Medulla oblongata (tissue), 1 donor: ENCODE measurements at regions not wholly inside any gene's neighbourhood (a gene's known extent, or its start where the extent isn't known, plus 50 kb on each side); places are given as distances from the start of the nearest gene placed in this dataset.

ENCODE experiments used
- DNase-seq: peaks from one replicate; pipeline ENCODE4 v3.0.0-alpha.2; 2015; ENCODE audit errors: extremely low spot score

DNA sequence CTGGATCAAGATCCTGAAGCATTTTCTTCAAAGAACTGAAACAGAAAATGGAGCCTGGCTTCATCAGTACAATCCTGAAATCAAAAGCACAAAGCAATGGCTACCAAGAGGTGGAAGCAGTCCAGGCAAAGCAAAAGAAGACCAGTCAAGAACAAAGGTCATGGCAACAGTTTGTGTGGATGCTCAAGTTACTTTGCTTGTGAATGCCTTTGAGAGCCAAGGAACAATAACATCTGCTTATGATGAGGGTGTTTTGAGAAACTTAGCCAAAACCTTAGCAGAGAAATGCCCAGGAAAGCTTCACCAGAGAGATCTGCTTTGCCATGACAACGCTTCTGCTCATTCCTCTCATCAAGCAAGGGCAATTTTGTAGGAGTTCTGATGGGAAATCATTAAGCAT is 723.1 kb downstream of the TMEM182 start:
- peak; percentile 62 for DNase-seq

DNA sequence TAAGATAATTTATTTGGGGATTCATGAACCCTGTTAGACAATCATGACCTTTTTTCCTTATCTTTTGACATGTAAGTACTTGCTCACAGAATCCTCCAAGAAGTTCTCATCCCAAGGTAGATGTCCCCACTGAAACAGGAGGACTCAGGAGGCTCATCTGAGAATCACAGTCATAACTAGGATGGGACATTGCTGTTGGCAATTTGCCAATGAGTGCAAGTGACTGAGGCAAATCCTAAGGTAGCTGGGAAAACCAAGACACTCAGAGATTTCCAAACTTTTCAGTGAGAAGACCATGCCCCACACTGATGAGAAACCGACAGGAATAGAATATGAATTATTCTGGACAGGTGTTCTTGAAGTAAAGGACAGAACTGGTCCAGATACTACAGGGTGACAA is 735.0 kb downstream of the TMEM182 start:
- no peak for DNase-seq

DNA sequence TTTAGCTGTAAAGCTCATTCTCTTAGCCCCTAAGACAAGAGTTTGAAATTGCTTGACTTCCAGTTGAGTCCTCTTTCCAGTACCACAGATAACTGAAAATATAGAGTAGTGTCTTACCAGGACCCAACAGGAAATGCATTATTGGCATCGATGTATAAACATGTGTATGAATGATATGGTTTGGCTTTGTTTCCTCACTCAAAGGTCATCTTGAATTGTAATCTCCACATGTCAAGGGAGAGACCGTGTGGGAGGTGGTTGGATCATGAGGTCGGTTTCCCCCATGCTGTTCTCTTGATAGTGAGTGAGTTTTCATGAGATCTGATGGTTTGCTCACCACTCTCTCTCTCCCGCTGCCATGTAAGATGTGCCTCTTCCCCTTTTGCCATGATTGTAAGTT is 745.0 kb downstream of the TMEM182 start:
- no peak for DNase-seq

DNA sequence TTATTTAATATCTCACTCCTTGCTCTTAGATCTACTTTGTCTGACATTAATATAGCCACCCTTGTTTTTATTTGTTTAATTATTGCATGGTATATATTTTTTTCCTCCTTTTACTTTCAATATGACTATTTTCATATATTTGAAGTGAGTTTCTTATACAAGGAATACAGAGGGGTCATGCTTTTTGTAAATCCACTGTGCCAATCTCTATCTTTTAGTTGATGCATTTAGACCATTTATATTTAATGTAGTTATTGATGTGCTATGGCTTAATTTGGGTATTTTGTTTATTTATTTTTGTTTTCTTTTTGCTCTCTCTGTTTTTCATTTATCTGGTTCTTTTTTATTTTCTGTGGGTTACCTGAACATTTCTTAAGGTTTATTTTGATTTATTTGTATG is 750.6 kb downstream of the TMEM182 start:
- no peak for DNase-seq

DNA sequence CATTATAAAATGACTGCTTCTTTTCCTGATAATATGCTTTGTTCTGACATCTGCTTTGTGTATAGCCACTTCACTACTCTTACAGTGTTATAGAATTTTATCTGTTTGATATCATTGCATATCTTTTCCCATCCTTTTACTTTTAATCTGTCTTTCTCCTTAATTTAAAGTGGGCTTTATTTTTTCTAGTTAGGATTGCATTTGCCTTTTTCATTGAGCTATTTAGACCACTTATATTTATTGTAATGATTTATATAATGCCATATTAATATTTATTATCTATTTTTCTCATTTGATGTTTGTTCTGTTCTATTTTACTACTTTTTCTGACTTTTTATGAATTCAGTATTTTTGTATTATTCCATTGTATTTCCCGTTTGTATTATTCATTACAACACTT is 758.7 kb downstream of the TMEM182 start:
- no peak for DNase-seq

DNA sequence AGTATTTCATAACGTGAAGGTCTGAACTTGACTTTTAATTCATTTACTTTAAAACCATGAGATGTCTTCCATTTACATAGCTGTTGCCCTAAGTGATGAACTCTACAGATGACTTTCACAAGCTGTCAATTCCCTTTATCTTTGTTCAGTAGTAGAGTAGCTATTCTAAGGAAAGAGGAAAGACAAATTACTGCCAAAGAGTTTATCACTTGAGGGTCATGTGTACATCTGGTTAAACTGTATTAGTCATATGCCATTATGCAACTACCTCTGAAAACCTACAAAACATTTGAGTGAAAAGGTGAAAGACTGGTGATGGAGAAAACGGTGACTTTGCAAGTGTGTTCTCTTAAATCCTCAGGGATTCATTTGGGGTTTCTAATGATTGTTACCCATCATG is 763.9 kb downstream of the TMEM182 start:
- DNase-seq: no peak

DNA sequence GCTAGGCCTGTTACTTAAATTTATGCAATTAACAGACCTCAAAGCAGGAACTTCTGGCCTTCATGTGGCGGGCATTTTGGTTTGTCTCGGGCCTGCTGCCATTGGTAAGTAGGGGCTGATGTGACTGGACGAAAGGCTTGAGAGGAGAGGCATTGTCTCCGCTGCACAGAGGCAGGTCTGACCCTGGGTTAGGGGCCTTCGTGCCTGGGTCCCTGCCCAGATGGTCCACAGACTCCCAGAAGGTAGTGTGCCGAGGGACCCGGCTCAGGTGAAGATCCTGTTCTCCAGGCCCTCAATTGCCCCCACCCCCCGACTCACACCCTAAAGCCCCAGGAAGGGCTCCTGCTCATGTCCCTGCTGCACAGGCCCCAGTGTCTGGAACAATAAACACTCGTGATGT is 764.9 kb downstream of the TMEM182 start:
- no peak for DNase-seq

DNA sequence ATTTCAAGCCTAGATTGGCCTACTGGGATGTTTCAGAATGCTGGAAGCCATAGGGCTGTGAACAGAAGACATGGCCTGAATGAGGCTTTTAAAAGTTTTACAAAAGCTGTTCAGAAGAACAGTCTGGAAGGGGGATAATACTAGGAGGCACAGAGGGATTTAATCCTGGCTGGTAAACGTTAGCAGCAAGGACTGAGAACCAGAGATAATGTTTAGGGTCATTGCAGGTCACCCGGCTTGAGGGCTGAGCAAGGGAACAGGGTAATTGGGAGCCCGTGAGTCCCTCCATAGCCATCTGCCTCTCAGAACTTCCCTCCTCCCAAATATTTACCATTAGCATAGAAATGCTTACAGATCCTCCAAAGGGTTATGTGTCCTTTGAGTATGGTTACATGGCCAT is 765.4 kb downstream of the TMEM182 start:
- no peak for DNase-seq

DNA sequence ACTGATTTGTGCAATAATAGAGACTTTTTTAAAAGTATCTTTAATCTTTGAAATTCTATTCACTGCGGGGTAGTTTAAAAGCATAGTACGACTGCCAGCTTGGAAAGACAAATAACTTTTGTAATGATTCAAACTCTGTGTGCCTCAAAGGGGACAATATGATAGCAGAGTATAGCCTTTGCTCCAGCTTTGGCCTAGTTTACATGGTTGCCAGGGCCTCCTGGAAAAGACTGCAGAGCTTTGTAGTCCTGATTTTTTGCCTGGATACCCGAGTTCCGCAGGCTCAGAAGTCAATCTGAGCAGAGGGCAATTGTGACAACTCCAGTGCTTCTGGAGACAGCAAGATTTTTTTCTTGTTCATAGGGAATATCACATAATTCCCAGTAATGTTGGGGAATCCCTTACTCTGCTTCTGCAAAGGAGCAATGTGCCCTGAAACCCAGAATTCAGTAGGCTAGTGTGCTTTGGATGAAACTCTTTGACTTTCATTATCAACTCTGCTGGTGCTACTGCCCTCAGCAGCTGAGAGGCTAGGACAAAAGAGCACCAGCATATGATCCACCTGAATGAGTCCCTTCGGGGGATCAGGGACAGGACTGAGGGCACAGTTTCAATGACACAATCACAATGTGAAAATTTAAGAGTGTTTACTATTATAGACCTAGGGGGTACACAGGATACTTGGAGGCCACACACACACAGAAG is 768.1 kb downstream of the TMEM182 start:
- peak; percentile 27 for DNase-seq

DNA sequence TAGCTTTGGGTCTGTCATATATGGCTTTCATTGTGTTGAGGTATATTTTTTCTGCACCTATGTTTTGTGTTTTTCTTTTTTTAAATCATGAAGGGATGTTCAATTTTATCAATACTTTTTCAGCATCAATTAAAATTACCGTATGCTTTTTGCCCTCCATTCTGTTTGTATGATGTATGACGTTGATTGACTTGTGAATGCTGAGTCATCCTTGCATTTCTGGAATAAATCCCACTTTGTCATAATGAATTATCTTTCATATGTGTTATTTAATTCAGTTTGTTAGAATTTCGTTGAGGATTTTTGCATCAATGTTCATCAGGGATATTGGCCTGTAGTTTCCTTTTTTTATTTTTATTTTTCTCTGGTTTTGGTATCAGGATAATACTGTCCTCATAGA is 790.9 kb downstream of the TMEM182 start:
- DNase-seq: no peak

DNA sequence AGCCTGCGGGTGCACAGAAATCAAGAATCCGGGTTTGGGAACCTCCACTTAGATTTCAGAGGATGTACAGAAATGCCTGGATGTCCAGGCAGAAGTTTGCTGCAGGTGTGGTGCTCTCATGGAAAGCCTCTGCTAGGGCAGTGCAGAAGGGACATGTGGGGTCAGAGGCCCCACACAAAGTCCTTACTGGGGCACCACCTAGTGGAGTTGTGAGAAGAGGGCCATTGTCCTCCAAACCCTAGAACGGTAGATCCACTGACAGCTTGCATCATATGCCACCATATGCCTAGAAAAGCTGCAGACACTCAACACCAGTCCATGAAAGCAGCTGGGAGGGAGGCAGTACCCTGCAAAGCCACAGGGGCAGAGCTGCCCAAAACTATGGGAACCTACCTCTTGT is 833.0 kb downstream of the TMEM182 start:
- no peak for DNase-seq

DNA sequence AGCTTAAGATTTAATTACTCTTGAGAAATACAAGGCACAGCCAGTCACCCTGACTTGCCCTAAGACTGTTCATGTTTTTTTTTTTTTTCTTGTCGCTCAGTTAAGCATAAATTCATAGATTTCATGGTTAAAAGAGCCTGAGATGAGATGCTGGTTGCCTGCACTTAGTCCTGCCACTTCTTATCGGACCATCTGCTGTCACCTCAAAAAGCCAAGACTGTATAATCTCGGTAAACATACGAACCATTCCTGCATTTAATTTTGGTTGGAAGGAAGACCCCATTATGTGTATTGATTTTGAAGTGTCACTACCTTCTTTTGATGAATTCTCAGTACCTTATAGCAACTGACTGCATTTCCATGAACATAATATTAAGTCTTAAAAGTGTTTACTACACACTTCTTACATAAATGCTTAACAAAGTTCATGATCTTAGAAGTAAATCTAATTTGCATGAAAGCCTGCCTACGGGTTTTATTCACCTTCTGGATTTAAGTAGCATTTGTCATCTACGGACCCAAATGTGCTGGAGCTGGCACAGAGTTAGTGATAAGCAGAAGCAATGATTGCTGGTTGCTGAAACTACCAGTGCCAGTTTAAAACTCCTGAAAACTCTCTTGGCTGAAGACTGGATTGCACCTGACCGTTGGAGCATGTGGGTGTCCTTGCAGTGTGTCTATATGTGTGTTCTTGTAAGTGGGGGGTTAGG is 843.4 kb downstream of the TMEM182 start:
- DNase-seq: no peak

DNA sequence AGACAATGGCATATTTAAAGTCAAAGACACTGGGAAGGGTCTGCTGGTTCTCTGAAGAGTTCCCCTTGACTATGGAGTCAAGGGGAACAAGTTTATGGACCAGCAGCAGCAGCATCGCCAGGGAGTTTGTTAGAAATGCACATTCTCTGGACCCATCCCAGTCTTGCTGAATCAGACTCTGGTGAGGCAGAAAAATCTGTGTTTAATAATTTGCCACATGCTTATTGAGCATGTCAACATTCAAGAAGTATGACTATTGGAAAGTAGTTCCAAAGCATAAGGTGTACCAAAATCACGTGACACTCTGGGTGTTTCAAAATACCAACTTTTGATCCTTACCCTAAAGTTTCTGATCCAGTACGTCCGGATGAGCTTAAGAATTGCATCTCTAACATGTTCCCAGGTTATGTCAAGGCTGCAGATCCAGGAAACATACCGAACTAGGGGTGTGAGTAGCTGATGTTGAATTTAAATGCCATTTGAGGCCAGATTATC is 853.8 kb downstream of the TMEM182 start:
- DNase-seq: no peak

DNA sequence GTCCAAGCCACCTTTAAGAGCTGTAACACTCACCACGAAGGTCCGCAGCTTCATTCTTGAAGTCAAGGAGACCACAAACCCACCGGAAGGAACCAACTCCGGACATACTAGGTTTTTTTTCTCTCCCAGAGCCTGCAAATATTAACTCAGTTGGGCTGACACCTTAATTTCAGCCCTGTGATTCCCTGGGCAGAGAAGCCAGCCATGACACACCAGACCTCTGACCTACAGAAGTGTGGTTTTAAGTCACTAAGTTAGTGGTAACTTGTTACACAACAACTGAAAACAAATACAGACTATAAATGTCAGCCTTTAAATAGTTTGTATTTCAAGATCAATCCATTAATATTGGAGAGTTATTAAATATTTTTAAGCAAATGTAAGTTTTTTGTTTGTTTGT is 855.1 kb downstream of the TMEM182 start:
- DNase-seq: no peak

DNA sequence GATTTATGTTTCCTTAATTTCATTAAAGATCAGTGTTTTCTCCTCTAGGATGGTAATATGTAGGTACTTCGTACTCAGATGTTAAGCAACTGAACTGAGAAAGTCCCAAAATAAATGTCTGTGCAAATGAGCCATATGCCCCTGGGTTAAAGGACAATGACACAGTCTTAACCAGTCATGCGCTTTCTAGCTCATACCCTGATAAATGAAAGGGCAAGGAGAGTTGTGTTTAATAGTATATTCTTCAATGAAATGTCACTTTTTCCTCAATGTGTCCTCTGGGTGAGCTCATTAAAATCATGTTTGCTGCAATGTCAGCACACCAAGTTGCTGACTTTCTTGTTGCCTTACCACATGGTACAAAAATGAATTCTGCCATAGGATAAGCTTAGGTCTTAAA is 856.3 kb downstream of the TMEM182 start:
- DNase-seq: no peak

DNA sequence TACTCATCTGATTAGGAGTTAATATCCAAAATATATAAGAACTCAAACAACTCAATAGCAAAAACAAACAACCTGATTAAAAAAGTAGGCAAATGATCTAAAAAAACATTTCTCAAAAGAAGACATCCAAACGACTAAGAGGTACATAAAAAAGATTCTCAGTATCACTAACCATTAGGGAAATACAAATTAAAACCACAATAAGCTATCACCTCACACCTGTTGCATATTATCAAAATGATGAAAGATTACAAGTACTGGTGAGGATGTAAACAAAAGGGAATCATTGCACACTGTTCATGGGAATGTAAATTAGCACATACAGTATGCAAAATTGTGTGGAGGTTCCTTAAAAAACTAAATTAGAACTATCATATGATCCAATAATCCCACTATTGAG is 865.5 kb downstream of the TMEM182 start:
- no peak for DNase-seq

DNA sequence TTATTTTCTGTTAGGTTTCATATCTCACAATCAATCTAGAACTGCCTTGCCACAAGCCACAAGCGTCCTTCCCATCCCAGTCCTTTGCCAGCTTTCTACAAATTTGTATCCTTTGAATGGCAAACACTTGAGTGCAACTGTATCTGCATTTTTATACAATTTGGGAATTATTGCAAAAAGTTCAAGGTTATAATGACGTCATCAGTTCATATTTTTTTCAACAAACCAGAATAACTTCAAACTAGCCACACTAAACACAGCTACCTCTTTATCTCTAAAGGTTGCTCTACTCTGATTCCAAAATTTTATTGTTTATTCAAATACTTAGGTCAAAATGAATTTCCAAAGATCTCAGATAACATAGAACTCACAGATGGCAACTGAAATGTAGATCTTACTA is 877.1 kb downstream of the TMEM182 start:
- DNase-seq: no peak

DNA sequence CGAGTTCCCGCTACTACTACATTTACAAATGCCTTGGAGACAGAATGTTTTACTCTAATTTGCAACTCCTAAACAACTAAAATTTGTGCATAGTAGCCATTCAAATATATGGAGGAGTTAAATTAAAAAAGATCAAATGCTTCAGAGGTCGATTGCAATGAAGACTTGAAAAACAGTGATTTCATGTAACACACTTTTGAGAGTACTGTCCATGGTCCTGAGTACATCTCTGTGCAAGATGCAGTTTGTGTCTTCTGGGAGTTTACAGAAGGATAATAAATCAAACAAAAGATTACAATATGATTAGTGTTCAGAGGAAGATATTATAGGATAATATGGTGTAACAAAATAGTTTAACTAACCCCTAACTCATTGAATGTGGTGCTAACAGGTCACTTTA is 894.7 kb downstream of the TMEM182 start:
- no peak for DNase-seq

DNA sequence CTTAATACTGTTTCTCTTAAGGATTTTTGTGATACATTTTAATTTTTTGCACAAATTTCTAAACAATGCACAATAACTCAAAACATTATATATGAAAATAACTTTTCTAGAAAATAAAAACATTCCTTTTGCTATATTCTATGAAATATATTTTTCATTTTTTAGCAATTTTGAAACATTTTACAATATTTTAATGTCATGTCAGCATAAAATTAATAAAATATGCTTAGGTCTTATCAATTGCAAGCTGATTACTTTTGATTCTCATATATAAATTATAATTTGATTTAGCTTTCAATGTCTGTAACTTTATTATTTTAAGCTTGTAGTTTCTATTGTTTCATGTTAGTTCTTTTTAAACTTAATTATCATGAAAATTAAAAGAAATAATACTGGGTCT is 898.7 kb downstream of the TMEM182 start:
- no peak for DNase-seq

DNA sequence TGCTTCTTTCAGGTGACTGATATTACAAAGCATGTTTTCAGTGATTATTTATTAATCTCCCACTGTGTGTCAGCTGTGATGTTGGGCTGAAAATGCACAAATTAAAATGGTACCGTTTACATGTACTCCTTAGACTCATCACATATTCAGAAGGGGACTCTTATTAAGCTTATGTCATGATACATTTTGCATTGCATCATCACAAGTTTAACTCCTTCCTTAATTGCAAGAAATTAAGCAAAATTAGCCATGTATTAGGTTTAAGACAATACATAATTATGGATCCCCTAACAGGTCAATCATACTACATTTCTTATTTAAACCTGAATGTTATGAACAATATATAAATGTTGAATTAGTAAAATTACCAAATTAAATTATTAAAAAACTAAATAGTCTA is 899.1 kb downstream of the TMEM182 start:
- DNase-seq: no peak

DNA sequence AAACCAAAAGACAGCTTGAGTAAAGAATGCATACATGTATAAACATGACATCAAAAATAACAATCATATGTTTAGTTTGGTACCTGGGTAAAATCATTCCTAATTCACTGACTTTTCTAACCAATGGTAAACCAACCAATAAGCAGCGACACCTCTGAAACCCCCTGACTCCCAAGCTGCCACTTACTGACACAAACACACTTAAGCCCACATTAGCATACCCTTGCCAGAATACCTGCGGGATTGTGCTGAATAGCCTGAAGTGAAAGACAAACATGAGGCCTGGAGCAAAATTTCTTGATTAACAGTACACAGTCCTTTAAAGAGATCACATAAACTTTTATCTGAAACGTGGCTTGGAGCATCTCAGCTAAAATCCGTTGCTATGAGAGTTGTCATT is 902.9 kb downstream of the TMEM182 start:
- no peak for DNase-seq

DNA sequence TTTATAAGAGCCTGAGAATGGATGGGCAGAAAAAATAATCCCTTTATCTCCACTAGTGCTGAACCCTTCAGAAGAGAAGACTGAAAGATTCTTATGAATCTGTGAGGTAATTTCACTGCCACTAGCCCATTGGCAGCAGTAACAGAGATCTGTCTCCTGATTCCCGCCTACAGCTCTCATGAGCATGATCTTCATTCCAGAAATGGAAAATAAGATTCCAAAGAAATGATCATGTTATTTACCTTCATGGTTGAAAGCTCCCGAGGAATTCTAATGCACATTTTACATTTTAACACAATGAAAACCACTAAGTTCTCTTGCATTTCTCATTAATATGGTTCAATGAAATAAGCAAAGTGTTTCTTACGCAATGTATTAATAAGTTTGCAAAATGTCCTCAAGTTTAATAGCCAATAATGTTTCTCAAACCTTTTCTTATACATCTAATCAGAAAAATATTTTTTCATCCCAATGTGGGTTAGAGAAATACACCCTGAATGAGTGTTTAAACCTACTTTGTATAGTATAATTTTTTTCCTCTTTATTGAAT is 905.6 kb downstream of the TMEM182 start:
- DNase-seq: no peak

DNA sequence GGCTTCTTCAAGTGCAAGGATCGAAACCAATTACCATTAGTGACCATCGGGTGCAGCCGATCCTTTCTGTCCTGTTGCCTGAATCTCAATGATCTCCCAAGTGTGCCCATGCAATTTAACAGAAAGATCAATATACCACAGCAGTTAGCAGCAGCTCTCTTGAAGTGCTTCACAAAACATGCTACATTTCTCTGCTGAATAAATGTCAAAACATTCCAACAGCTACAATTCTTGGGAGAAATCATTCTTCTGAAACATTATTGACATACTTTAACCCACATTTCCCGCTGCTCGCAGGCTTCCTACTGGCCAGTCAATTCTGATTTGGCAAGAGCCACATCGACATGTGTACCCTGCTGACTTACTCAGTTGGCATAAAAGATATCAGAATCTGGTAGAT is 907.7 kb downstream of the TMEM182 start:
- no peak for DNase-seq
